ENCODE measurements at regions not wholly inside any gene's neighbourhood (a gene's known extent, or its start where the extent isn't known, plus 50 kb on each side); places are given as distances from the start of the nearest gene placed in this dataset.

- TF ChIP-seq CHD7 (IDR thresholded peaks at IDR 0.05; ENCODE audit: insufficient replicate concordance, low read length) (no peak), KDM4A (IDR thresholded peaks at IDR 0.05; ENCODE audit: low read depth, low read length, severe bottlenecking) (no peak), SUZ12 (IDR thresholded peaks at IDR 0.05; ENCODE audit: low read length) (no peak), CEBPB (IDR thresholded peaks at IDR 0.05; ENCODE audit: low read depth, low read length) (no peak), SIRT6 (IDR thresholded peaks at IDR 0.05; ENCODE audit: low read length) (no peak), RNF2 (IDR thresholded peaks at IDR 0.05; ENCODE audit: borderline replicate concordance, low read depth, low read length, missing control alignments, poor library complexity, severe bottlenecking) (no peak), EGR1 (IDR thresholded peaks at IDR 0.05; ENCODE audit: borderline replicate concordance, low read depth, low read length) (no peak), SP1 (IDR thresholded peaks at IDR 0.05; ENCODE audit: low read depth, low read length) (no peak)
Observed at GRCh38 chr13:18236528-18236815, 945.2 kb downstream of the TUBA3C start (continued).
